Endothelial cell of umbilical vein (primary cell): ENCODE measurements at regions not wholly inside any gene's neighbourhood (a gene's known extent, or its start where the extent isn't known, plus 50 kb on each side); places are given as distances from the start of the nearest gene placed in this dataset.

Experiments
- FOS ChIP-seq: IDR thresholded peaks from 2 replicates; pipeline ENCODE4 v1.6.1; 2011; ENCODE audit warnings: mild to moderate bottlenecking, low read length, moderate library complexity, borderline replicate concordance; ENCODE audit not compliant: insufficient read depth
- POLR2A ChIP-seq: IDR thresholded peaks from 2 replicates; pipeline ENCODE4 v1.6.1; 2012; ENCODE audit warnings: low read depth, mild to moderate bottlenecking, control low read depth, low read length
- POLR2AphosphoS5 ChIP-seq: IDR thresholded peaks from 2 replicates; pipeline ENCODE4 v1.6.1; 2012; ENCODE audit warnings: low read depth, mild to moderate bottlenecking, control low read depth, low read length, moderate library complexity; ENCODE audit not compliant: insufficient read depth
- TF ChIP-seq, protein P1 (sequence below): IDR thresholded peaks from 2 replicates; pipeline ENCODE4 v1.6.1; 2011; ENCODE audit not compliant: insufficient read depth, insufficient read length
- TF ChIP-seq, protein P2 (sequence below), 2 donors: IDR thresholded peaks; 1 replicate in 1 of 2; 2 replicates in 1 of 2; pipeline ENCODE4 v1.5.1; 2011; ENCODE audit warnings: low read length in 2 of 2, mild to moderate bottlenecking in 2 of 2, moderate library complexity in 2 of 2, control low read depth in 1 of 2, inconsistent platforms in 1 of 2, low read depth in 1 of 2; ENCODE audit not compliant: insufficient read depth in 1 of 2; ENCODE audit errors: extremely low read depth in 1 of 2

DNA sequence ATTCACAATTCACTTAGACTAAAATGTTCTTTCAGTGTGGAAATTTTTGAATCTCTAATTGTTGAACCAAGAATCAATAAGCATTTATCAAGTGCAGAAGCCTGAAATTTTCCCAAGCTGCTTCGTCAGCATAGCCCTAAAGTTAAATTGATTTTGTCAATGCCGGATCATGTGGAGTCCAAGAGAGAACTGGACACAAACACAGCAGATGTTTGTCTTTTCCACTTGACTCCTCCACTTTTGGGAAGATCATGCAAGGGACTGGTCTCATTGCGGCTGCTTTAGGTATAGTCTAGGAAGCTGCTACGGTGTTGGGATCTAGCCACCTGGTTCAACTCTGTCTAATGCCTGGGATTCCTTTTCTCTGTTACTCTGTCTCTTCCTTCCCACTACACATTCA is 95.7 kb downstream of the CYB561 start:
- no peak for TF ChIP-seq POLR2A
- TF ChIP-seq, protein P1, sequence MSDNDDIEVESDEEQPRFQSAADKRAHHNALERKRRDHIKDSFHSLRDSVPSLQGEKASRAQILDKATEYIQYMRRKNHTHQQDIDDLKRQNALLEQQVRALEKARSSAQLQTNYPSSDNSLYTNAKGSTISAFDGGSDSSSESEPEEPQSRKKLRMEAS = no peak
- no peak for TF ChIP-seq FOS
- TF ChIP-seq, protein P2, sequence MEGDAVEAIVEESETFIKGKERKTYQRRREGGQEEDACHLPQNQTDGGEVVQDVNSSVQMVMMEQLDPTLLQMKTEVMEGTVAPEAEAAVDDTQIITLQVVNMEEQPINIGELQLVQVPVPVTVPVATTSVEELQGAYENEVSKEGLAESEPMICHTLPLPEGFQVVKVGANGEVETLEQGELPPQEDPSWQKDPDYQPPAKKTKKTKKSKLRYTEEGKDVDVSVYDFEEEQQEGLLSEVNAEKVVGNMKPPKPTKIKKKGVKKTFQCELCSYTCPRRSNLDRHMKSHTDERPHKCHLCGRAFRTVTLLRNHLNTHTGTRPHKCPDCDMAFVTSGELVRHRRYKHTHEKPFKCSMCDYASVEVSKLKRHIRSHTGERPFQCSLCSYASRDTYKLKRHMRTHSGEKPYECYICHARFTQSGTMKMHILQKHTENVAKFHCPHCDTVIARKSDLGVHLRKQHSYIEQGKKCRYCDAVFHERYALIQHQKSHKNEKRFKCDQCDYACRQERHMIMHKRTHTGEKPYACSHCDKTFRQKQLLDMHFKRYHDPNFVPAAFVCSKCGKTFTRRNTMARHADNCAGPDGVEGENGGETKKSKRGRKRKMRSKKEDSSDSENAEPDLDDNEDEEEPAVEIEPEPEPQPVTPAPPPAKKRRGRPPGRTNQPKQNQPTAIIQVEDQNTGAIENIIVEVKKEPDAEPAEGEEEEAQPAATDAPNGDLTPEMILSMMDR (IDR thresholded peaks at IDR 0.05; ENCODE audit: extremely low read depth in 1 of 2, insufficient read depth in 1 of 2, low read depth in 1 of 2, low read length in 2 of 2) = no peak
- TF ChIP-seq POLR2AphosphoS5 = no peak
